Stimulated activated CD8-positive, alpha-beta memory T cell treated with anti-CD3 and anti-CD28 coated beads, Interleukin-7, amount 100 ng/mL, for 48 hours (primary cell): ENCODE measurements at regions not wholly inside any gene's neighbourhood (a gene's known extent, or its start where the extent isn't known, plus 50 kb on each side); places are given as distances from the start of the nearest gene placed in this dataset.

Source experiments
- DNase-seq, 2 donors: peaks; one replicate each; pipeline ENCODE4 v3.0.0-alpha.2; 2020; ENCODE audit warnings: low read depth in 1 of 2; ENCODE audit errors: extremely low read depth in 1 of 2

- DNase-seq = no peak
These were observed 77.9 kb upstream of the HSD17B12 start for GRCh38 chr11:43602670-43603069.

- no peak for DNase-seq
These were observed 66.3 kb upstream of the HSD17B12 start for GRCh38 chr11:43614214-43614613.

- DNase-seq = no peak
These were observed 60.6 kb upstream of the HSD17B12 start for GRCh38 chr11:43619863-43620505.

GRCh38 chr11:43626798-43627197 lies 53.7 kb upstream of the HSD17B12 start:
- no peak for DNase-seq
